Stomach smooth muscle (tissue), 2 donors: ENCODE measurements at regions not wholly inside any gene's neighbourhood (a gene's known extent, or its start where the extent isn't known, plus 50 kb on each side); places are given as distances from the start of the nearest gene placed in this dataset.
"Not testable (repeated sequence)": the region's sequence is repeated elsewhere in the genome, so short reads cannot be mapped to it uniquely, and the experiment has no call there.

ENCODE experiments used
- H3K27ac ChIP-seq: one replicate; pipeline ENCODE4 v1.7.0; 2013; ENCODE audit warnings: mild to moderate bottlenecking, low read length, inconsistent platforms
- H3K27me3 ChIP-seq, 2 donors: one replicate each; pipeline ENCODE4 v1.7.0; 2013; ENCODE audit warnings: low read length in 2 of 2; ENCODE audit not compliant: insufficient read depth in 2 of 2, control insufficient read depth in 1 of 2
- H3K36me3 ChIP-seq, 2 donors: one replicate each; pipeline ENCODE4 v1.7.0; 2013; ENCODE audit warnings: low read length in 2 of 2; ENCODE audit not compliant: control insufficient read depth in 2 of 2, insufficient read depth in 2 of 2
- H3K4me1 ChIP-seq: one replicate; pipeline ENCODE4 v1.7.0; 2013; ENCODE audit warnings: low read length; ENCODE audit not compliant: control insufficient read depth, insufficient read depth
- H3K4me3 ChIP-seq, 2 donors: one replicate each; pipeline ENCODE4 v1.7.0; 2013; ENCODE audit warnings: low read length in 2 of 2
- H3K9ac ChIP-seq, 2 donors: one replicate each; pipeline ENCODE4 v1.7.0; 2013; ENCODE audit warnings: low read length in 2 of 2, mild to moderate bottlenecking in 1 of 2
- H3K9me3 ChIP-seq, 2 donors: one replicate each; pipeline ENCODE4 v1.7.0; 2013; ENCODE audit warnings: low read length in 2 of 2; ENCODE audit not compliant: control insufficient read depth in 2 of 2
- donor health status: healthy.
- donor health status: Pancreatic carcinoma.

DNA sequence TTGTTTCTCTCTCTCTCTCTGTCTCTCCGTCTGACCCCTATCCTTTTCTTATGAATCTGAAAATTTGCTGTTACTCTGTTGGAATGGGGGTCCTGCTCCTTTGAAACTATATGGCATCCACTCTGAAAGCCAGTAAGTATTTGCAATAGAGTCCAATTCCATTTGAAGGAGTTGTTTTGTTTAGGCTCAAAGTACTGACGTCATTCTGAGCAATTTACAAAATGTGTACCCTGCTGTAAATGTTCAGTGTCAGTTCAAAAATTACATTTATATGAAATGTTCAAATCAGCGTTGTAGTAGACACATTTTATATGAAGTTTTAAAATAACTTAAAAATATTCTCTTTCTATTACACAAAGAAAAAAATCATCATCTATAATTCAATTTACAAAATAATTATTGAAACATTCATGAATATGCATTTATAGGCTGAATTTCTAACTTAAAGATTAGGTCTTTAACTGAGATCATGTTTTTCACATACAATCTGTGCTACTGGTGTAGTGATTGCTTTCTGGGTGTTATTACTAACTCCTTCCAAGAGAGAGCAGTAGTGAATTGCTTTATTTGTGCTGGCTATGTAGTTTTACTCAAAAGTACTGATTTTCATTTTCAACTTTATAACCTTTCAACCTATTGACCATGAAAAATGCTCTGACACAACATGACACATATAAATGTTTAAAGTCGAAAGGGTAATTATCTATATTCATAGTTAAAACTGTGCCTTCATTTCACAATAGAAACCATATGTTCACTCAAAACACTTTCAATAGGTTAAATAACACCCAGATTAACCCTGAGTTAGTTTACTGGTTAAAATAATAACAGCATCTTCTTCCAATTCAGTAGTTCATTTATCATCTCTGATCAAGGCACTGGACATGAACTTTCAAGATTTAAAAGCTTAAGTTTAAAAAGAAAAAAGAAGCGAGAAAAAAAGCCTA lies 253.1 kb upstream of the ADGRL4 start:
- Histone ChIP-seq H3K4me1 (no peaks in the 10 kb centered on the region), H3K27me3 (no peaks in the 10 kb centered on the region), H3K9me3 (no peaks in the 10 kb centered on the region), H3K9ac (no peak overlapping the region), H3K27ac (no peak overlapping the region), H3K4me3 (no peak overlapping the region), H3K36me3 (no peaks in the 10 kb centered on the region)

DNA sequence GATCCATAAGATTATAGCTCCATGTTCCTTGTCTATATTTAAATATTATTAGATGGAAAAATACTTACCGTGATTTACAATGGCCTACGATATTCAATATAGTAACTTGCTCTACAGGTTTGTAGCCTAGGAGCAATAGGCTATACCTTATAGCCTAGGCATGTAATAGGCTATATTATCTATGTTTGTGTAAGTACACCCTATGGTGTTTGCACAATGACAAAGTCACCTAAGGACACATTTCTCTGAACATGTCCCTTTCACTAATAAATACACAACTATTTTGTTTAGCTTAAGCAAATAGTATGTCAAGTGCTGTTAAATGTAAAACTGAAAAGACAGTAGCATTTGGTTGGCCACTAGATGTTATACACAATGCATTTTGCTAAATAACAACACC lies 248.9 kb upstream of the ADGRL4 start:
- Histone ChIP-seq H3K27me3 (no peaks in the 10 kb centered on the region), H3K4me1 (no peaks in the 10 kb centered on the region), H3K4me3 (no peak overlapping the region), H3K9ac (no peak overlapping the region), H3K9me3 (no peaks in the 10 kb centered on the region), H3K27ac (no peak overlapping the region), H3K36me3 (no peaks in the 10 kb centered on the region)

DNA sequence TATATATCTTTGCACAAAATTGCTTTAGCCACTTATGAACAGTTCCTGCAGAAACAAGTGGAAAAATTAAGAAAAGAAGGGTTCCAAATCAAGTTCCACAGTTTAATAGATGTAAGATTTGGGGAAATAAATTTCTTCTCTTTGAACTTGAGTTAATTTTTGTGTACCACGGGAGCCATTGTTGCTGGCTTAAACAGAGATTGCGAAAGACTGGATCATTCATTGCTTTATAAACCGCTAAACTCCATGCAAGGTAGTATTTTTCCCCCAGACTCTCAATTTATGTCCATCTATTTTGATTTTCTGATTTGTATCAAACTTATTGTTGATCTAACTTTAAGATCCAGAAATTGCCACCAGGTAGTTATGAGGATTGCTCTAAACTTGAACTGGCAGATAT lies 246.1 kb upstream of the ADGRL4 start:
- H3K9me3 ChIP-seq: no peaks in the 10 kb centered on the region
- H3K27ac ChIP-seq: no peak overlapping the region
- no peak overlapping the region for H3K9ac ChIP-seq
- H3K27me3 ChIP-seq: no peaks in the 10 kb centered on the region
- no peaks in the 10 kb centered on the region for H3K4me1 ChIP-seq
- no peaks in the 10 kb centered on the region for H3K36me3 ChIP-seq
- no peak overlapping the region for H3K4me3 ChIP-seq

- Histone ChIP-seq H3K9ac (no peak overlapping the region), H3K27ac (no peak overlapping the region), H3K36me3 (no peaks in the 10 kb centered on the region), H3K4me1 (no peaks in the 10 kb centered on the region), H3K9me3 (no peaks in the 10 kb centered on the region), H3K27me3 (no peaks in the 10 kb centered on the region), H3K4me3 (no peak overlapping the region)
These were observed 233.3 kb upstream of the ADGRL4 start for GRCh38 chr1:79239840-79240239.

DNA sequence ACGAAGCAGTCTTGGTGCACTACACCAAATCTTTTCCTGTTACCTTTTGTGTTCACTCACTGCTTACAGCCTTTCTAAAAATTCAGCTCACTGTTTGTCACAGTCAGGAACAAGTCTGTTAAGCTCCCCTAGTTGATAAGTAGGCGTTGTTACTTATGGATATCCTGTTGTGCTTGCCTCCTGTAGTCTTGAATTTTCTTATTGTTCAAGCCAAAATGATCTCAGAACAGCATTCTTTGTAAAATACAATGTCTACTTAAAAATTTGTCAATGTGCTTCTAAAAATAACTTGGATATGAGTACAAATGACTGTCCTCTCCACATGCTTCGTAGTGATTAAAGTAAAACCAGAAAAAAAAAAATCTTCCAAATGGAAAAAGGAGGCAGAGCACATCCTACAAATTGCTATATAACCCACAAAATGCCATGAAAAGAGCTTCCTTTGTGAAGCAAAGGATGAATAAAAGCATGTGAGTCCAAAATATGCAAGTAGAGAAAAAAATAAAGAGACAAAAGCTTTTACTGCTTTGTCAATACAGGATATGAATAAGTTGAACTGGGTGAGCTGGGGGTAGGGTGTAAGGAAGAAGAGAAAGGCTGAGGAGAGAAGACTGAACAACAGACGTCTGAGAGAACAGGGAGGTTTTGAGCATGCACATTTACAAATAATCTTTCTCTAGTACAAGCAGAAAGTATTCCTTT lies 228.9 kb upstream of the ADGRL4 start:
- no peak overlapping the region for H3K27ac ChIP-seq
- H3K9me3 ChIP-seq: no peaks in the 10 kb centered on the region
- no peak overlapping the region for H3K9ac ChIP-seq
- no peak overlapping the region for H3K4me3 ChIP-seq
- H3K27me3 ChIP-seq: no peaks in the 10 kb centered on the region
- no peaks in the 10 kb centered on the region for H3K4me1 ChIP-seq
- no peaks in the 10 kb centered on the region for H3K36me3 ChIP-seq

DNA sequence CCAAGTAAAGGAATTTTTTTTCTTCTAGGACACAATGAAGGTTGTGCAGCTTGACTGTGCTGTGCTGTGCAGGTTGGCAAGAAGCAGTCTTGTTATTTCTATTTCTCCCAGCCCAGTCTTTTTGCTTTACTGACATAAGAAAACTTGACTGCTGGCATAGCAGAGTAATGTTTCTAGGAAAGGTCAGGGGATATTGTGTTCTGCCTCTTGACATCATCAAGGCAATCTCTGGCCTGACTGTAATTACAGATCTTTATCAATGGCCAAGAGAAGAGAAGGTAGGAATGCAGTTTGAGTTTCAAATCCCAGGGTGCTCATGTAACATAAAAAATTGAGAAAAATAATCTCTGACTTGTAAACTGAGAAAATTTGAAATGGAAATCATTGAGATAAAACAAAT lies 226.3 kb upstream of the ADGRL4 start:
- H3K9ac ChIP-seq: no peak overlapping the region
- H3K27me3 ChIP-seq: no peaks in the 10 kb centered on the region
- no peak overlapping the region for H3K27ac ChIP-seq
- no peaks in the 10 kb centered on the region for H3K36me3 ChIP-seq
- no peak overlapping the region for H3K4me3 ChIP-seq
- no peaks in the 10 kb centered on the region for H3K4me1 ChIP-seq
- H3K9me3 ChIP-seq: no peaks in the 10 kb centered on the region

DNA sequence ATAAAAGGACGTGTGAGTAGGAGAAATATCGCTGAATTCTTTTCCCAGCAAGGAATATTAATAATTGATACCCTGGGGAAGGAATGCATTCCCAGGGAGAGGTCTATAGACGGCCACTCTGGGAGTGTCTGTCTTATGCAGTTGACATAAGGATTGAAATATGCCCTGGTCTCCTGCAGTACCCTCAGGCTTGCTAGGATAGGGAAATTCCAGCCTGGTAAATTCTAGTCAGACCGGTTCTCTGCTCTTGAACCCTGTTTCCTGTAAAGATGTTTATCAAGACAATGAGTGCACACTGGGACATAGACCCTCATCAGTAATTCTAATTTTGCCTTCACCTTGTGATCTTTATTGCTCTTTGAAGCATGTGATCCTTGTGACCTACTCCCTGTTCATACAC lies 224.2 kb upstream of the ADGRL4 start:
- not testable (repeated sequence) for H3K4me3 ChIP-seq, H3K27me3 ChIP-seq, H3K4me1 ChIP-seq, H3K36me3 ChIP-seq, H3K9me3 ChIP-seq, H3K9ac ChIP-seq, H3K27ac ChIP-seq

DNA sequence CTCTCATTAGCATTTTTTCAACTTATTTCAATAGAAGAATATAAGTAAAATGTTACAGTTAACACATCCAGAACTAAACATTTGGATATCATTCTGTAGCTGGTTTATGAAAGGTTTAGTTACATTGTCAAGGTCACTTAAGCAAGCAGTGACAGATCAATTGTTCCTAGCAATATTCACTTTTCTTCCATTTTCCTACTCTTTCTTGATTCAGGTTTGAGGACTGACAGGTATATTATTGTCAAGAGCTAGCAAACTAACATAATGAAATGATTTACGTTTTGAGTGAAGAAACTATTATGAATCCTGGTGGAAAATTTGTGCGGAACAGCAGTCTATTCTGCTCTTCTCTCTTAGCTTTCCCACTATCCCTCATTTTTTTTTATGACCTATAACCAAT lies 220.4 kb upstream of the ADGRL4 start:
- no peaks in the 10 kb centered on the region for H3K27me3 ChIP-seq
- no peaks in the 10 kb centered on the region for H3K36me3 ChIP-seq
- H3K9ac ChIP-seq: no peak overlapping the region
- no peaks in the 10 kb centered on the region for H3K9me3 ChIP-seq
- no peak overlapping the region for H3K27ac ChIP-seq
- H3K4me1 ChIP-seq: no peaks in the 10 kb centered on the region
- H3K4me3 ChIP-seq: no peak overlapping the region

DNA sequence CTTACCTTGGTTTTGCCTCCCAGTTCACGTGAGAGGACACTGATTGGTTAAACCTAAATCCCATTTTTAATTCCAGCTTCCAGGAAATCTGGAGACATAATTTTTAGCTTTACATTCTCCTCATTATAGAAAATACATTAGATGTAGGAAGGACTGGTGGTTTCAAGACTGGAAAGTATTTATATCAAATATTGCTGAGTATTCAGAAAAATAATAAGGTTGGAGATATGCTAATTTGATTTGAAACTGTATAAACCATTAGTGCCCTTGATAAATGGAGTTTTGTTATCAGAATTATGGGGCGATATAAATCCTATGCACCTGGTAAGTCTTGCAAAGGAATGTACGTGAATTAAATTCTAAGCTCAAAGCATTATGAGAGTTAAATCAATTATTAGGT lies 218.0 kb upstream of the ADGRL4 start:
- no peak overlapping the region for H3K9ac ChIP-seq
- no peaks in the 10 kb centered on the region for H3K4me1 ChIP-seq
- no peak overlapping the region for H3K4me3 ChIP-seq
- no peaks in the 10 kb centered on the region for H3K36me3 ChIP-seq
- H3K27ac ChIP-seq: no peak overlapping the region
- no peaks in the 10 kb centered on the region for H3K9me3 ChIP-seq
- no peaks in the 10 kb centered on the region for H3K27me3 ChIP-seq

DNA sequence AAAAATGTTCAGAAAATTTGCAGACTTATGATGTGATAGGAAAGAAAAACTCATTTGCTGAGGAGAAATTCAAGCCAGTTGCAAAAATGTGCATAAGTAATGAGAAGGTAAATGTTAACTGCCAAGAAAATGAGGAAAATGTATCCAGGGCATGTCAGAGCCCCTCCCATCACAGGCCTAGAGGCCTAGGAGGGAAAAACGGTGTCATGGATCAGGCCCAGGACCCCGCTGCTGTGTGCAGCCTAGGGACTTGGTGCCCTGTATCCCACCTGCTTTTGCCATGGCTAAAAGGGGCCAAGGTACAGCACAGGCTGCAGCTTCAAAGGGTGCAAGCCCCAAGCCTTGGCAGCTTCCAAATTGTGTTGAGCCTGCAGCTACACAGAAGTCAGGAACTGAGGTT lies 214.0 kb upstream of the ADGRL4 start:
- Histone ChIP-seq H3K4me1 (no peaks in the 10 kb centered on the region), H3K36me3 (no peaks in the 10 kb centered on the region), H3K9ac (no peak overlapping the region), H3K4me3 (no peak overlapping the region), H3K27me3 (no peaks in the 10 kb centered on the region), H3K27ac (no peak overlapping the region), H3K9me3 (no peaks in the 10 kb centered on the region)

- H3K9me3 ChIP-seq: no peaks in the 10 kb centered on the region
- H3K9ac ChIP-seq: no peak overlapping the region
- no peak overlapping the region for H3K4me3 ChIP-seq
- H3K4me1 ChIP-seq: no peaks in the 10 kb centered on the region
- no peaks in the 10 kb centered on the region for H3K36me3 ChIP-seq
- H3K27me3 ChIP-seq: no peaks in the 10 kb centered on the region
- H3K27ac ChIP-seq: no peak overlapping the region
These were observed 208.8 kb upstream of the ADGRL4 start for GRCh38 chr1:79215311-79215710.
